ENCODE measurements at regions not wholly inside any gene's neighbourhood (a gene's known extent, or its start where the extent isn't known, plus 50 kb on each side); places are given as distances from the start of the nearest gene placed in this dataset.

DNA sequence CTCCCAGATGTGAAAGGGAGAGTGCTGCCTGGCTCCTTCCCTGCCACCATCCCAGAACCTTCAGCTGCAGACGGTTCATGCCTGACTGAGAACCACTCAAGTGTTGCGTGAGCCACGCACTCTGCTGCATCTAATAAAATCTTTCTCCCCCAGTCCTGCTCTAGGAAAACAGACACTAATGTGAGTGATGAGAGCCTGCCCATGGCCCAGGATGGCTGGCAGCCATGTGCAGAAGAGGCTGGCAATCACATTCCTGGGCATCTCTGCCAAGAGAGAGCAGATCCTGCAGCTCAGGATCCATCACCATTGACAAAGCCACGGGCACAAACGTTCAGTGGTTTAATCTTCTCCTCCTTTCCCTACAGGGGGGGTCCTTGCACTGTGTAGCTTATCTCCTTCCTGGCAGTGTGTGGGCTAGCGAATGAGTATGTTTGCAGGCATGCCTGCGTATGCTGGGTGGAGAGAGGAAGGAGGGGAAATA, 477.5 kb downstream of the SLC4A3 start:
- no peak for DNase-seq (ENCODE audit: extremely low spot score)
- POLR2A ChIA-PET: no interaction called here
- CTCF ChIA-PET: interaction anchor here (1.0 kb wide), 1 partner anchor 15 kb away, joined by 4 read pairs; no protein-coding TSS in a partner anchor
- TF ChIP-seq, protein P1, sequence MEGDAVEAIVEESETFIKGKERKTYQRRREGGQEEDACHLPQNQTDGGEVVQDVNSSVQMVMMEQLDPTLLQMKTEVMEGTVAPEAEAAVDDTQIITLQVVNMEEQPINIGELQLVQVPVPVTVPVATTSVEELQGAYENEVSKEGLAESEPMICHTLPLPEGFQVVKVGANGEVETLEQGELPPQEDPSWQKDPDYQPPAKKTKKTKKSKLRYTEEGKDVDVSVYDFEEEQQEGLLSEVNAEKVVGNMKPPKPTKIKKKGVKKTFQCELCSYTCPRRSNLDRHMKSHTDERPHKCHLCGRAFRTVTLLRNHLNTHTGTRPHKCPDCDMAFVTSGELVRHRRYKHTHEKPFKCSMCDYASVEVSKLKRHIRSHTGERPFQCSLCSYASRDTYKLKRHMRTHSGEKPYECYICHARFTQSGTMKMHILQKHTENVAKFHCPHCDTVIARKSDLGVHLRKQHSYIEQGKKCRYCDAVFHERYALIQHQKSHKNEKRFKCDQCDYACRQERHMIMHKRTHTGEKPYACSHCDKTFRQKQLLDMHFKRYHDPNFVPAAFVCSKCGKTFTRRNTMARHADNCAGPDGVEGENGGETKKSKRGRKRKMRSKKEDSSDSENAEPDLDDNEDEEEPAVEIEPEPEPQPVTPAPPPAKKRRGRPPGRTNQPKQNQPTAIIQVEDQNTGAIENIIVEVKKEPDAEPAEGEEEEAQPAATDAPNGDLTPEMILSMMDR (IDR thresholded peaks at IDR 0.05; ENCODE audit: control extremely low read depth, extremely low read depth, low read depth, missing control alignments): no peak

DNA sequence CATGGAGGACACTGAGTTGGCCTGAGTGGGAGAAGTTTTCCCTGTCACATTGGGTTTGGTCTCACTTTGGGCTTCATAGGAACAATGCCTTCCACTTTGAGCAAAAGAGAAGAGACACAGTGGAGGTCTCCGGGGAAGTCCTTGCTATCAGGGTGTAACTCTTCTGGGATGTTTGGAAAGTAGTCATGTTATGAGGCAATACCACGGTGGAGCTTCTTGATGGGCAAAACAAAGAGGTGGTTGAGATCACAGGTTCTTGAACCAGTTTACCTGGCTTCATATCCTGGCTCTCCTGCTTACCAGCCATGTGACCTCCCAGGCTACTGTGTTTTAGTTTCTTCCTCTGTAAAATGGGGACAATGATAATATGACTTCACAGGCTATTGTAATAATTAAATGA, 478.6 kb downstream of the SLC4A3 start:
- POLR2A ChIA-PET: no interaction called here
- no peak for DNase-seq (ENCODE audit: extremely low spot score)
- TF ChIP-seq, protein P1 (IDR thresholded peaks at IDR 0.05; ENCODE audit: control extremely low read depth, extremely low read depth, low read depth, missing control alignments): no peak
- CTCF ChIA-PET: interaction anchor here (0.8 to 1.3 kb wide), 2 partner anchors 9 to 22 kb away, joined by 3 read pairs; no protein-coding TSS in a partner anchor

DNA sequence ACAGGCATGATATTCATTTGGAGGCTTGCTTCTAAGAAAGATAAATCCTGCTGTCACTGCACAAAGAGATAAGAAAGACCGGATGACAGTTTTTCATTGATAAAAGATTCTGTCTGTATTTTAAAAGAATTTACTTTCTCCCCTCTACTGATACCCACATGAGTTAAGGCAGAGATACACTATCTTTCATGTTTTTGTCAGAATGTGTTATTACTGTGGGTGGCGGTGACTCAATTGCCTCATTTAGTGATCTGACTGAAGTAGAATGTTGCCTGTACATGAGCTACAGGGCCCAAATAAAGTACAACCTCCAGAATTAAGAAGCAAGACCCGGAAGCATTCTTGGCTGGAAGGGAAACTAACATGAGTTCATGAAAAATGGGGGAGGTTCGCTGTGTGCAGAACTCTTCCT, 480.0 kb downstream of the SLC4A3 start:
- no peak for DNase-seq (ENCODE audit: extremely low spot score)
- TF ChIP-seq, protein P1 (IDR thresholded peaks at IDR 0.05; ENCODE audit: control extremely low read depth, extremely low read depth, low read depth, missing control alignments): no peak
- ChIA-PET POLR2A (no interaction called here), CTCF (no interaction called here)

GRCh38 chr2:220114443-220114842, 487.0 kb downstream of the SLC4A3 start:
- ChIA-PET POLR2A (no interaction called here), CTCF (no interaction called here)
- DNase-seq (ENCODE audit: extremely low spot score): no peak
- TF ChIP-seq, protein P1 (IDR thresholded peaks at IDR 0.05; ENCODE audit: control extremely low read depth, extremely low read depth, low read depth, missing control alignments): no peak

- DNase-seq (ENCODE audit: extremely low spot score): no peak
These were observed 489.6 kb downstream of the SLC4A3 start for GRCh38 chr2:220117025-220117424.

DNA sequence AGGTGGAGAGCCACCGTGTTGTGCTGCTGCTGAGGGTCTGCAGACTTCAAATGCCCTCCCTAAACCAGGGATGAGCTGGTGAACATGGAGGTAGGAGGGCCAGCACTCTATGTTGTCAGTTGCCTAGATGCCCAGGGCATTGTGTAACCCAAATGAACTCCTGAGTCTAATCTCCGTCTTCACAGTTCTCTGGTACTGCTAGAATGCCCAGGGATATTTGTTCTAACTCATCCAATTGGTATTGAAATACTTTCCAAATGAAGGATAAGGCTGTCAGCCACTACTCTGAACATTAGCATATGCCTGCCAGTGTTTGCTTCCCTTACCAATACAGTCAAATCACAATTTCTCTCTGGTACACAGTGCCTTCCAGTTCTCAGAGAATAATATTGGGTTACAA, 492.6 kb downstream of the SLC4A3 start:
- TF ChIP-seq, protein P1 (IDR thresholded peaks at IDR 0.05; ENCODE audit: control extremely low read depth, extremely low read depth, low read depth, missing control alignments): no peak
- POLR2A ChIA-PET: no interaction called here
- CTCF ChIA-PET: interaction anchor here (1.1 kb wide), 1 partner anchor 15 kb away, joined by 4 read pairs; no protein-coding TSS in a partner anchor
- no peak for DNase-seq (ENCODE audit: extremely low spot score)

More at GRCh38 chr2:220117025-220117424, 489.6 kb downstream of the SLC4A3 start:
- TF ChIP-seq, protein P1 (IDR thresholded peaks at IDR 0.05; ENCODE audit: control extremely low read depth, extremely low read depth, low read depth, missing control alignments): no peak
- ChIA-PET CTCF (interaction anchor here (1.0 to 1.6 kb wide), 2 partner anchors 13 to 31 kb away, joined by 3 read pairs; no protein-coding TSS in a partner anchor), POLR2A (no interaction called here)

Data from GM10248 (cell line).